ENCODE measurements at regions not wholly inside any gene's neighbourhood (a gene's known extent, or its start where the extent isn't known, plus 50 kb on each side); places are given as distances from the start of the nearest gene placed in this dataset.

DNA sequence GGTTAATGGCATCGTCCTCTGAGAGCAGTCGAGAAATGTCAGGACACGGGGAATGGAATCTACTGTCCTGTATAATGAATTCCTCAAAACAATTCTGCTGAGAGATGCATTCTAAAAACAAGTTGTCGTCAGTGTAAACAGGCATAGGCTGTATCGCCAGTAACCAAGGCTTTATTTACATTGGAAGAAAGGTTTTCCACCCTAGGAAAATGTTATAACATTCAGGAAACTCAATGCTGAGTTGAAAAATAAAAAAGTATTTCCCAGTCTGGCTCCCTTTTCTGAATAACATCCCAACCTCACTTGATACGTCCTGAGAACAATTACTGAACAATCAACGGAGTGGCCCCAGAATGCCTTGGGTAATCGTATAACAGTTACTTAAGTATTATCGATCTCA, 79.6 kb upstream of the UCN3 start (continued):
- TF ChIP-seq, protein P1, sequence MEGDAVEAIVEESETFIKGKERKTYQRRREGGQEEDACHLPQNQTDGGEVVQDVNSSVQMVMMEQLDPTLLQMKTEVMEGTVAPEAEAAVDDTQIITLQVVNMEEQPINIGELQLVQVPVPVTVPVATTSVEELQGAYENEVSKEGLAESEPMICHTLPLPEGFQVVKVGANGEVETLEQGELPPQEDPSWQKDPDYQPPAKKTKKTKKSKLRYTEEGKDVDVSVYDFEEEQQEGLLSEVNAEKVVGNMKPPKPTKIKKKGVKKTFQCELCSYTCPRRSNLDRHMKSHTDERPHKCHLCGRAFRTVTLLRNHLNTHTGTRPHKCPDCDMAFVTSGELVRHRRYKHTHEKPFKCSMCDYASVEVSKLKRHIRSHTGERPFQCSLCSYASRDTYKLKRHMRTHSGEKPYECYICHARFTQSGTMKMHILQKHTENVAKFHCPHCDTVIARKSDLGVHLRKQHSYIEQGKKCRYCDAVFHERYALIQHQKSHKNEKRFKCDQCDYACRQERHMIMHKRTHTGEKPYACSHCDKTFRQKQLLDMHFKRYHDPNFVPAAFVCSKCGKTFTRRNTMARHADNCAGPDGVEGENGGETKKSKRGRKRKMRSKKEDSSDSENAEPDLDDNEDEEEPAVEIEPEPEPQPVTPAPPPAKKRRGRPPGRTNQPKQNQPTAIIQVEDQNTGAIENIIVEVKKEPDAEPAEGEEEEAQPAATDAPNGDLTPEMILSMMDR (conservative IDR thresholded peaks at IDR 0.05; ENCODE audit: low read depth in 2 of 2): no peak
- TF ChIP-seq, protein P2, sequence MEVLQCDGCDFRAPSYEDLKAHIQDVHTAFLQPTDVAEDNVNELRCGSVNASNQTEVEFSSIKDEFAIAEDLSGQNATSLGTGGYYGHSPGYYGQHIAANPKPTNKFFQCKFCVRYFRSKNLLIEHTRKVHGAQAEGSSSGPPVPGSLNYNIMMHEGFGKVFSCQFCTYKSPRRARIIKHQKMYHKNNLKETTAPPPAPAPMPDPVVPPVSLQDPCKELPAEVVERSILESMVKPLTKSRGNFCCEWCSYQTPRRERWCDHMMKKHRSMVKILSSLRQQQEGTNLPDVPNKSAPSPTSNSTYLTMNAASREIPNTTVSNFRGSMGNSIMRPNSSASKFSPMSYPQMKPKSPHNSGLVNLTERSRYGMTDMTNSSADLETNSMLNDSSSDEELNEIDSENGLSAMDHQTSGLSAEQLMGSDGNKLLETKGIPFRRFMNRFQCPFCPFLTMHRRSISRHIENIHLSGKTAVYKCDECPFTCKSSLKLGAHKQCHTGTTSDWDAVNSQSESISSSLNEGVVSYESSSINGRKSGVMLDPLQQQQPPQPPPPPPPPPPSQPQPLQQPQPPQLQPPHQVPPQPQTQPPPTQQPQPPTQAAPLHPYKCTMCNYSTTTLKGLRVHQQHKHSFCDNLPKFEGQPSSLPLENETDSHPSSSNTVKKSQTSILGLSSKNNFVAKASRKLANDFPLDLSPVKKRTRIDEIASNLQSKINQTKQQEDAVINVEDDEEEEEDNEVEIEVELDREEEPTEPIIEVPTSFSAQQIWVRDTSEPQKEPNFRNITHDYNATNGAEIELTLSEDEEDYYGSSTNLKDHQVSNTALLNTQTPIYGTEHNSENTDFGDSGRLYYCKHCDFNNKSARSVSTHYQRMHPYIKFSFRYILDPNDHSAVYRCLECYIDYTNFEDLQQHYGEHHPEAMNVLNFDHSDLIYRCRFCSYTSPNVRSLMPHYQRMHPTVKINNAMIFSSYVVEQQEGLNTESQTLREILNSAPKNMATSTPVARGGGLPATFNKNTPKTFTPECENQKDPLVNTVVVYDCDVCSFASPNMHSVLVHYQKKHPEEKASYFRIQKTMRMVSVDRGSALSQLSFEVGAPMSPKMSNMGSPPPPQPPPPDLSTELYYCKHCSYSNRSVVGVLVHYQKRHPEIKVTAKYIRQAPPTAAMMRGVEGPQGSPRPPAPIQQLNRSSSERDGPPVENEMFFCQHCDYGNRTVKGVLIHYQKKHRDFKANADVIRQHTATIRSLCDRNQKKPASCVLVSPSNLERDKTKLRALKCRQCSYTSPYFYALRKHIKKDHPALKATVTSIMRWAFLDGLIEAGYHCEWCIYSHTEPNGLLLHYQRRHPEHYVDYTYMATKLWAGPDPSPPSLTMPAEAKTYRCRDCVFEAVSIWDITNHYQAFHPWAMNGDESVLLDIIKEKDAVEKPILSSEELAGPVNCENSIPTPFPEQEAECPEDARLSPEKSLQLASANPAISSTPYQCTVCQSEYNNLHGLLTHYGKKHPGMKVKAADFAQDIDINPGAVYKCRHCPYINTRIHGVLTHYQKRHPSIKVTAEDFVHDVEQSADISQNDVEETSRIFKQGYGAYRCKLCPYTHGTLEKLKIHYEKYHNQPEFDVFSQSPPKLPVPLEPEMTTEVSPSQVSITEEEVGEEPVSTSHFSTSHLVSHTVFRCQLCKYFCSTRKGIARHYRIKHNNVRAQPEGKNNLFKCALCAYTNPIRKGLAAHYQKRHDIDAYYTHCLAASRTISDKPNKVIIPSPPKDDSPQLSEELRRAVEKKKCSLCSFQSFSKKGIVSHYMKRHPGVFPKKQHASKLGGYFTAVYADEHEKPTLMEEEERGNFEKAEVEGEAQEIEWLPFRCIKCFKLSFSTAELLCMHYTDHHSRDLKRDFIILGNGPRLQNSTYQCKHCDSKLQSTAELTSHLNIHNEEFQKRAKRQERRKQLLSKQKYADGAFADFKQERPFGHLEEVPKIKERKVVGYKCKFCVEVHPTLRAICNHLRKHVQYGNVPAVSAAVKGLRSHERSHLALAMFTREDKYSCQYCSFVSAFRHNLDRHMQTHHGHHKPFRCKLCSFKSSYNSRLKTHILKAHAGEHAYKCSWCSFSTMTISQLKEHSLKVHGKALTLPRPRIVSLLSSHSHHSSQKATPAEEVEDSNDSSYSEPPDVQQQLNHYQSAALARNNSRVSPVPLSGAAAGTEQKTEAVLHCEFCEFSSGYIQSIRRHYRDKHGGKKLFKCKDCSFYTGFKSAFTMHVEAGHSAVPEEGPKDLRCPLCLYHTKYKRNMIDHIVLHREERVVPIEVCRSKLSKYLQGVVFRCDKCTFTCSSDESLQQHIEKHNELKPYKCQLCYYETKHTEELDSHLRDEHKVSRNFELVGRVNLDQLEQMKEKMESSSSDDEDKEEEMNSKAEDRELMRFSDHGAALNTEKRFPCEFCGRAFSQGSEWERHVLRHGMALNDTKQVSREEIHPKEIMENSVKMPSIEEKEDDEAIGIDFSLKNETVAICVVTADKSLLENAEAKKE (CRISPR knock-in tag; IDR thresholded peaks at IDR 0.05): no peak
- TF ChIP-seq ZNF114 (CRISPR knock-in tag; IDR thresholded peaks at IDR 0.05) (no peak), ZNF331 (CRISPR knock-in tag; IDR thresholded peaks at IDR 0.05; ENCODE audit: low read depth) (no peak), JUNB (IDR thresholded peaks at IDR 0.05; ENCODE audit: unreplicated experiment) (no peak), EZH2 (IDR thresholded peaks at IDR 0.05; ENCODE audit: low read depth, unreplicated experiment) (no peak)

DNA sequence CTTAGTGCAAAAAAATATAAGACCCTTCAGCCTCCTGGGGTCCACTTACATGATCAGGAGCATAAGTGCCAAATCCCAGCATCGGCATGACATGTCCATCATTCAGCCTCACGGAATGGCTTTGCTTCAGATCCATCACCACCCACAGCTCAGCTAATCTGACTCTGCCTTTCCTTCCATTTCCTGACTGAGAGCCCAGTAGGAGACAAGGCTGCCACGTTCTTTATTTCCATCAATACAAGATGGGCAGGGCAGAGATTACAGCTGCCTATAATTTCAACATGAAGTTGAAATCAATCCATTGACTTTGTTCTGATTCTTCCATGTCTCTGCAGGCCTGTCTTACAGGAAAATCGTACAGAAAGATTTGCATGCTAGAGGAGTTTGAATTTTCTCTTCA, 76.4 kb upstream of the UCN3 start:
- Histone ChIP-seq H3F3A (replicated peaks; ENCODE audit: low read depth) (no peaks in the 10 kb centered on the region), H3K9me2 (ENCODE audit: insufficient read depth) (no peaks in the 10 kb centered on the region), H3K27ac (ENCODE audit: low read depth) (no peak overlapping the region), H3K4me2 (no peak overlapping the region), H3K79me2 (replicated peaks; ENCODE audit: insufficient read depth) (no peaks in the 10 kb centered on the region), H3K27me3 (ENCODE audit: insufficient read depth) (no peaks in the 10 kb centered on the region), H3K4me1 (ENCODE audit: insufficient read depth) (peaks cover 12% of the 10 kb centered on the region), H3K4me3 (no peak overlapping the region), H4K20me1 (replicated peaks; ENCODE audit: insufficient read depth) (no peaks in the 10 kb centered on the region), H3K36me3 (ENCODE audit: insufficient read depth) (no peaks in the 10 kb centered on the region), H2AFZ (no peak overlapping the region)
- Mint-ChIP-seq H3K27me3 (ENCODE audit: insufficient read depth, low read depth, poor library complexity) (no peaks in the 10 kb centered on the region), H3K9me3 (no peaks in the 10 kb centered on the region; the same call in 1 of the 3 replicates), H3K4me1 (peaks cover 24% of the 10 kb centered on the region), H3K4me3 (no peak overlapping the region), H3K27ac (no peak overlapping the region), H3K36me3 (ENCODE audit: low read depth) (no peaks in the 10 kb centered on the region; the same call in 2 of the 3 replicates)
- DNase-seq (ENCODE audit: low spot score) (no peak), ATAC-seq (no peak)
- TF ChIP-seq NANOG (IDR thresholded peaks at IDR 0.05; ENCODE audit: borderline replicate concordance) (no peak), ZNF331 (CRISPR knock-in tag; IDR thresholded peaks at IDR 0.05; ENCODE audit: low read depth) (no peak), EZH2 (IDR thresholded peaks at IDR 0.05; ENCODE audit: low read depth, unreplicated experiment) (no peak), JUNB (IDR thresholded peaks at IDR 0.05; ENCODE audit: unreplicated experiment) (no peak), STAT1 (IDR thresholded peaks at IDR 0.05; ENCODE audit: unreplicated experiment) (no peak), ZNF114 (CRISPR knock-in tag; IDR thresholded peaks at IDR 0.05) (no peak)
- TF ChIP-seq, protein P1 (conservative IDR thresholded peaks at IDR 0.05; ENCODE audit: low read depth in 2 of 2): no peak
- TF ChIP-seq, protein P3, sequence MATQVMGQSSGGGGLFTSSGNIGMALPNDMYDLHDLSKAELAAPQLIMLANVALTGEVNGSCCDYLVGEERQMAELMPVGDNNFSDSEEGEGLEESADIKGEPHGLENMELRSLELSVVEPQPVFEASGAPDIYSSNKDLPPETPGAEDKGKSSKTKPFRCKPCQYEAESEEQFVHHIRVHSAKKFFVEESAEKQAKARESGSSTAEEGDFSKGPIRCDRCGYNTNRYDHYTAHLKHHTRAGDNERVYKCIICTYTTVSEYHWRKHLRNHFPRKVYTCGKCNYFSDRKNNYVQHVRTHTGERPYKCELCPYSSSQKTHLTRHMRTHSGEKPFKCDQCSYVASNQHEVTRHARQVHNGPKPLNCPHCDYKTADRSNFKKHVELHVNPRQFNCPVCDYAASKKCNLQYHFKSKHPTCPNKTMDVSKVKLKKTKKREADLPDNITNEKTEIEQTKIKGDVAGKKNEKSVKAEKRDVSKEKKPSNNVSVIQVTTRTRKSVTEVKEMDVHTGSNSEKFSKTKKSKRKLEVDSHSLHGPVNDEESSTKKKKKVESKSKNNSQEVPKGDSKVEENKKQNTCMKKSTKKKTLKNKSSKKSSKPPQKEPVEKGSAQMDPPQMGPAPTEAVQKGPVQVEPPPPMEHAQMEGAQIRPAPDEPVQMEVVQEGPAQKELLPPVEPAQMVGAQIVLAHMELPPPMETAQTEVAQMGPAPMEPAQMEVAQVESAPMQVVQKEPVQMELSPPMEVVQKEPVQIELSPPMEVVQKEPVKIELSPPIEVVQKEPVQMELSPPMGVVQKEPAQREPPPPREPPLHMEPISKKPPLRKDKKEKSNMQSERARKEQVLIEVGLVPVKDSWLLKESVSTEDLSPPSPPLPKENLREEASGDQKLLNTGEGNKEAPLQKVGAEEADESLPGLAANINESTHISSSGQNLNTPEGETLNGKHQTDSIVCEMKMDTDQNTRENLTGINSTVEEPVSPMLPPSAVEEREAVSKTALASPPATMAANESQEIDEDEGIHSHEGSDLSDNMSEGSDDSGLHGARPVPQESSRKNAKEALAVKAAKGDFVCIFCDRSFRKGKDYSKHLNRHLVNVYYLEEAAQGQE (IDR thresholded peaks at IDR 0.05; ENCODE audit: unreplicated experiment): no peak
